Epithelial cell of esophagus (primary cell): ENCODE measurements at regions not wholly inside any gene's neighbourhood (a gene's known extent, or its start where the extent isn't known, plus 50 kb on each side); places are given as distances from the start of the nearest gene placed in this dataset.

ENCODE experiments used
- DNase-seq: peaks from one replicate; pipeline ENCODE4 v3.0.0; 2010; ENCODE audit warnings: low read depth
- H3K4me3 ChIP-seq: 2 replicates; pipeline ENCODE4 v1.5.1; 2011; ENCODE audit warnings: mild to moderate bottlenecking, low read length, control low read depth
- CTCF ChIP-seq: IDR thresholded peaks from 2 replicates; pipeline ENCODE4 v1.5.1; 2011; ENCODE audit warnings: low read depth, mild to moderate bottlenecking, low read length, control low read depth, inconsistent platforms; ENCODE audit not compliant: insufficient read depth; ENCODE audit errors: missing control alignments

- H3K4me3 ChIP-seq: no peak overlapping the region
- TF ChIP-seq CTCF: no peak
- no peak for DNase-seq
These were observed 400.3 kb downstream of the ARHGEF28 start for GRCh38 chr5:74026310-74026709.

GRCh38 chr5:74021126-74021525, 395.1 kb downstream of the ARHGEF28 start:
- no peak for TF ChIP-seq CTCF
- DNase-seq: no peak
- no peak overlapping the region for H3K4me3 ChIP-seq

DNA sequence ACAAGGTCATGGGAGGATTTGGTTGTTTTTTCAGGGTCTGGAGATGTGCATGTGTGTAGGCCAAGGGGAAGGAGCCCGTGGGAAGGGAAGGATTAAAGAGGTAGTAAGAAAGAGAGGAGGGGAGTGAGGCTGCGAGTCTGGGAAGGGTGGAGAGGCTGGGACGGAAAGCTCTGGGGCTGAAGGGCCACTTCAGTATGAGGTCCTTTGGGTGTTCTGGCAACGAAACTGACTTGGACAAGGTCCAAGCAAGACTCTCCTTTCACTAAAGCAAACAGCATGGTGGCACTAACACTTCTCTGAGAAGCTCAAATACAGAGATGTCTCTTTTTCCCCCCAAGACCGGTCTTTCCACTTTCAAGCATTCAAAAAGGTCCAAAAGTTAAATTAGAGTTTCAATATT, 394.5 kb downstream of the ARHGEF28 start:
- H3K4me3 ChIP-seq: no peak overlapping the region
- no peak for TF ChIP-seq CTCF
- no peak for DNase-seq

GRCh38 chr5:74019923-74020322, 393.9 kb downstream of the ARHGEF28 start:
- no peak overlapping the region for H3K4me3 ChIP-seq
- TF ChIP-seq CTCF: no peak
- DNase-seq: no peak

- no peak for TF ChIP-seq CTCF
- DNase-seq: peak; percentile 93
- H3K4me3 ChIP-seq: no peak overlapping the region
These were observed 391.8 kb downstream of the ARHGEF28 start for GRCh38 chr5:74017786-74018211.

- peak; percentile 94 for DNase-seq
These were observed 391.1 kb downstream of the ARHGEF28 start for GRCh38 chr5:74017112-74017511.

More at GRCh38 chr5:74017112-74017511, 391.1 kb downstream of the ARHGEF28 start:
- TF ChIP-seq CTCF: peak; percentile 29
- no peak overlapping the region for H3K4me3 ChIP-seq
